Vagina (tissue), 2 donors: ENCODE measurements at regions not wholly inside any gene's neighbourhood (a gene's known extent, or its start where the extent isn't known, plus 50 kb on each side); places are given as distances from the start of the nearest gene placed in this dataset.

Experiments used
- DNase-seq, 2 donors: peaks; one replicate each; pipeline ENCODE4 v3.0.0-alpha.2; 2017; ENCODE audit errors: extremely low spot score in 2 of 2
- H3K27ac ChIP-seq: fragments of 200-600 bp; sonication (generic); one replicate; pipeline ENCODE4 v1.5.1; 2019
- H3K27me3 ChIP-seq: fragments of 200-600 bp; sonication (generic); one replicate; pipeline ENCODE4 v1.5.1; 2019
- H3K36me3 ChIP-seq, 2 donors: fragments of 200-600 bp; sonication (generic); one replicate each; pipeline ENCODE4 v1.5.1; 2017 to 2019
- H3K4me1 ChIP-seq: fragments of 200-600 bp; sonication (generic); one replicate; pipeline ENCODE4 v1.5.1; 2019
- H3K4me3 ChIP-seq, 2 donors: fragments of 200-600 bp; sonication (generic); 1 replicate in 1 of 2; 2 replicates in 1 of 2; pipeline ENCODE4 v1.5.1; 2016 to 2019
- H3K9me3 ChIP-seq: fragments of 200-600 bp; sonication (generic); one replicate; pipeline ENCODE4 v1.5.1; 2019
- POLR2A ChIP-seq, 2 donors: fragments of 450-650 bp; IDR thresholded peaks; one replicate each; pipeline ENCODE4 v1.6.1; 2017; ENCODE audit warnings: antibody characterized with exemption in 2 of 2, mild to moderate bottlenecking in 2 of 2, moderate library complexity in 2 of 2
- POLR2AphosphoS5 ChIP-seq, 2 donors: sonication (generic); formaldehyde crosslinking; IDR thresholded peaks; one replicate each; pipeline ENCODE4 v1.9.0; 2017; ENCODE audit warnings: antibody characterized with exemption in 2 of 2, mild to moderate bottlenecking in 2 of 2, low read depth in 1 of 2; ENCODE audit not compliant: insufficient read depth in 1 of 2
- intact Hi-C: fragments of 100-400 bp; cut with DNase I; formaldehyde crosslinking; loops from one replicate; pipeline ENCODE4 v1.15.1; 2023
- TF ChIP-seq, protein P1 (sequence below), 3 experiments: fragments of 450-650 bp in 2 of 3; fragments of 200-600 bp in 1 of 3; sonication (generic) in 1 of 3; IDR thresholded peaks; one replicate each; pipeline ENCODE4 v1.5.1; 2017 to 2019; ENCODE audit warnings: antibody characterized with exemption in 3 of 3, mild to moderate bottlenecking in 2 of 3, moderate library complexity in 2 of 3

DNA sequence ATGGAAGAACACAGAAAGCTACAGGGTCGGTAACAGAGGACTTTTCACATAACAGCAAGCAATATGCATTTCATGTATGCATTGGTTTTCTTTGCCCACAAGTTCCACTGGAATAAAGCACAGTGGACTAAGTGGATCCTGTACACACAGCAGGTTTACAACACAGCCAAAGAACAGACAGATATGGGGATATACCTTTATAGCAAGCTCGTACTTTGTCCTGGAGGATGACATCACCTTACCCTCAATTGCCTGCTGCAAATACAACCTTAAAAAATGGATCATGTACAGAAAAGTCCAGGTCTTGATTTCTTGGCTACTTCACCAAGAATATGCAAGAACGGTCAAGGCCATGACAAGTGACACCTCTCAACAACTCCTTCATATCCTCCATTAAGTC lies 1445.5 kb downstream of the MAT2B start:
- TF ChIP-seq POLR2A (IDR thresholded peaks at IDR 0.05): no peak
- TF ChIP-seq, protein P1, sequence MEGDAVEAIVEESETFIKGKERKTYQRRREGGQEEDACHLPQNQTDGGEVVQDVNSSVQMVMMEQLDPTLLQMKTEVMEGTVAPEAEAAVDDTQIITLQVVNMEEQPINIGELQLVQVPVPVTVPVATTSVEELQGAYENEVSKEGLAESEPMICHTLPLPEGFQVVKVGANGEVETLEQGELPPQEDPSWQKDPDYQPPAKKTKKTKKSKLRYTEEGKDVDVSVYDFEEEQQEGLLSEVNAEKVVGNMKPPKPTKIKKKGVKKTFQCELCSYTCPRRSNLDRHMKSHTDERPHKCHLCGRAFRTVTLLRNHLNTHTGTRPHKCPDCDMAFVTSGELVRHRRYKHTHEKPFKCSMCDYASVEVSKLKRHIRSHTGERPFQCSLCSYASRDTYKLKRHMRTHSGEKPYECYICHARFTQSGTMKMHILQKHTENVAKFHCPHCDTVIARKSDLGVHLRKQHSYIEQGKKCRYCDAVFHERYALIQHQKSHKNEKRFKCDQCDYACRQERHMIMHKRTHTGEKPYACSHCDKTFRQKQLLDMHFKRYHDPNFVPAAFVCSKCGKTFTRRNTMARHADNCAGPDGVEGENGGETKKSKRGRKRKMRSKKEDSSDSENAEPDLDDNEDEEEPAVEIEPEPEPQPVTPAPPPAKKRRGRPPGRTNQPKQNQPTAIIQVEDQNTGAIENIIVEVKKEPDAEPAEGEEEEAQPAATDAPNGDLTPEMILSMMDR (IDR thresholded peaks at IDR 0.05): no peak
- no peak overlapping the region for H3K4me3 ChIP-seq
- intact Hi-C loops: no loop called here
- H3K4me1 ChIP-seq: no peaks in the 10 kb centered on the region
- no peak for DNase-seq
- H3K27me3 ChIP-seq: no peaks in the 10 kb centered on the region
- H3K36me3 ChIP-seq: no peaks in the 10 kb centered on the region
- no peaks in the 10 kb centered on the region for H3K9me3 ChIP-seq
- no peak overlapping the region for H3K27ac ChIP-seq

DNA sequence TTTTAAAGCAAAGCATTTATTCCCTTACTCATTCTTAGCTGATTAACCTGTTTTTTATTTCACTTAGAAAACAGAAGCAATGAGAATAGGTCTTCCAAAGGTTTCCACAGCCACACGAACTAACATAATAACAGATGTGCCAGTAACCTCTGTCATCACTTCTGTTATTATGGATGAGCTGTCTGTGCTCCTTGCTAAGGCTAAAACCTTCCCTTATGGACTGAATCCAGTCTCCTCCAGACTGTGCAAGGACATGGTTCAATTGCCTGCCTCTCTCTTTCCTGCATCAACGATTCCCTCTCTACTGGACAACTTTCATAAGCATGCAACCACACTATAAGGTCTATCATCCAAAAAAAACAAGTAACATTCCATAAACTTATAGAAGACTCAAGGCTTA lies 1446.2 kb downstream of the MAT2B start:
- no peaks in the 10 kb centered on the region for H3K27me3 ChIP-seq
- H3K27ac ChIP-seq: no peak overlapping the region
- intact Hi-C loops: no loop called here
- no peaks in the 10 kb centered on the region for H3K4me1 ChIP-seq
- no peaks in the 10 kb centered on the region for H3K36me3 ChIP-seq
- TF ChIP-seq, protein P1 (IDR thresholded peaks at IDR 0.05): no peak
- TF ChIP-seq POLR2AphosphoS5 (IDR thresholded peaks at IDR 0.05; ENCODE audit: insufficient read depth in 1 of 2, low read depth in 1 of 2) (no peak), POLR2A (IDR thresholded peaks at IDR 0.05) (no peak)
- H3K9me3 ChIP-seq: no peaks in the 10 kb centered on the region
- no peak overlapping the region for H3K4me3 ChIP-seq
- DNase-seq: no peak

DNA sequence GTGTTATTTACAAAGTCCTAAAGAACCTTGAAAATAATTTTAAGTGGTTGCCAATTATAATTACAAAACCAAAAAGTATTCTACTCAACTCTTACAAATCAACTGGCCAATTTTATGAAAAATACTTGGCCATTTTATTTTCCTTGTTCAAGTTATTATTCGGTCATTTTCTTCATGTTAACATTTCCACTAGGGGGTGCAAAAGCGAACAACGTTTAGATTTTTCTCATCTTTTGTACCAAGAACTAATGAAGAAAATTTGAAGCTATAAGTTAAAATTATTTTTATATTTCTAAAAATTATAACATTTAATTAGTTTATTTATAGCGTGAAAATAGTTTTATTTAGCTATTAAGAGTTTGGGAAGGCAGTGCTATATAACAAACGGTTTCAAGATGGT lies 1453.3 kb downstream of the MAT2B start:
- H3K27ac ChIP-seq: no peak overlapping the region
- intact Hi-C loops: no loop called here
- H3K4me1 ChIP-seq: no peaks in the 10 kb centered on the region
- TF ChIP-seq POLR2AphosphoS5 (IDR thresholded peaks at IDR 0.05; ENCODE audit: insufficient read depth in 1 of 2, low read depth in 1 of 2): no peak
- TF ChIP-seq, protein P1 (IDR thresholded peaks at IDR 0.05): no peak
- no peak for TF ChIP-seq POLR2A (IDR thresholded peaks at IDR 0.05)
- H3K4me3 ChIP-seq: no peak overlapping the region
- no peaks in the 10 kb centered on the region for H3K9me3 ChIP-seq
- DNase-seq: no peak
- H3K27me3 ChIP-seq: no peaks in the 10 kb centered on the region
- no peaks in the 10 kb centered on the region for H3K36me3 ChIP-seq

DNA sequence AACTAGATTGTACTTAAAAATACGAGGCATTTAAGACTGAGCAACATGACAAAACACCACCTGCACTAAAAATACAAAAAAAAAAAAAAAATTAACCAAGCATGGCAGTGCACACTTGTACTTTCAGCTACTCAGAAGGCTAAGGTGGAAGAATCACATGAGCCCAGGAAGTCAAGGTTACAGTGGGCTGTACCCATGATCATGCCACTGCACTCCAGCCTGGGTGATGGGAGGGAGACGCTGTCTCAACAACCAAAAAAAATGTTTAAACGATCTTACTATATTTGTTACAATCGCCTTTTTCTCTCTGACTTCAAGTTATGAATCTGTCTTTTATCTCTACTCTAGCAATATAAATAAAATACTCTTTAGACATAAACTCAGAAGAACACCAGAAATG lies 1454.3 kb downstream of the MAT2B start:
- Histone ChIP-seq H3K4me1 (no peaks in the 10 kb centered on the region), H3K9me3 (no peaks in the 10 kb centered on the region), H3K36me3 (no peaks in the 10 kb centered on the region), H3K4me3 (no peak overlapping the region), H3K27me3 (no peaks in the 10 kb centered on the region), H3K27ac (no peak overlapping the region)
- TF ChIP-seq, protein P1 (IDR thresholded peaks at IDR 0.05): no peak
- TF ChIP-seq POLR2AphosphoS5 (IDR thresholded peaks at IDR 0.05; ENCODE audit: insufficient read depth in 1 of 2, low read depth in 1 of 2) (no peak), POLR2A (IDR thresholded peaks at IDR 0.05) (no peak)
- no peak for DNase-seq
- intact Hi-C loops: no loop called here

DNA sequence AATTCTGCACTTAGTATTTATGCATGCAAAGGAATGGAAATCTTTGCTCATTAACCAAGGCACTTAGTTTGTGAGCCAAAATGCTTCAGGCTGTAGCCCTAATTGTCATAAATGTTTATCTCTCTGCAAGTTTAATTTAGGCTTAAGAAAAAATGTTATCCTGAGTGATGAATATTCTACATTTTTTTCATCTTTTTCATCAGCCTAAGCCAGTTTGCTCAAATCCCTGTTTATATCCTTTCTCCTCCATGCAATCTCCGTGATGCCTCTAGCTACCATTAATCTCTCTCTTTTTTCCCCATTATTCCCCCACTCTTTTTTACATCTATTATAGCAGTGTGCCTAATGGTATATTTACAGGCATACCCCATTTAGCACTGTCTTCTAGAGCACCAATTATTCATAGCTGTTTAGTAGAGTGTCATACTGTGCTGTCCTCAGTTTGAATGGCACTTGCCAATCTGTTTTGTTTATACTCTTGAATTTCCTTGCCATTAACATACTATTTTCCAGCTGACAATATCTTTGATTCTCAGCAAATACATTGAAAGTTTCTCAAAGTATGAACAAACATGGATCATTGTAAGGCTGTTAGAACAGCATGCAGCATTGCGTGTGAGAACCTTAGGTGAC lies 1457.0 kb downstream of the MAT2B start:
- Histone ChIP-seq H3K9me3 (no peaks in the 10 kb centered on the region), H3K4me1 (no peaks in the 10 kb centered on the region), H3K4me3 (no peak overlapping the region), H3K27ac (no peak overlapping the region), H3K36me3 (no peaks in the 10 kb centered on the region), H3K27me3 (no peaks in the 10 kb centered on the region)
- intact Hi-C loops: no loop called here
- no peak for DNase-seq
- TF ChIP-seq POLR2AphosphoS5 (IDR thresholded peaks at IDR 0.05; ENCODE audit: insufficient read depth in 1 of 2, low read depth in 1 of 2) (no peak), POLR2A (IDR thresholded peaks at IDR 0.05) (no peak)
- TF ChIP-seq, protein P1 (IDR thresholded peaks at IDR 0.05): no peak
